WTC11 (cell line): ENCODE measurements at regions not wholly inside any gene's neighbourhood (a gene's known extent, or its start where the extent isn't known, plus 50 kb on each side); places are given as distances from the start of the nearest gene placed in this dataset.

Experiments
- ATAC-seq: fragments of 200-7000 bp; cut with Tn5 transposase; 2 replicates; pipeline ENCODE4 v1.10.0; 2021; ENCODE audit warnings: mild to moderate bottlenecking, moderate library complexity
- CTCF ChIA-PET: fragments of 300-600 bp; sonication (Branson Sonifier 250); formaldehyde crosslinking; loops from one replicate; lab custom pipeline; 2021; ENCODE audit warnings: antibody characterized with exemption; lab: Charles Lee
- POLR2A ChIA-PET: fragments of 350-600 bp; sonication (Branson Sonifier 250); formaldehyde crosslinking; loops from one replicate; lab custom pipeline; 2021; ENCODE audit warnings: antibody characterized with exemption; lab: Charles Lee
- DNase-seq: peaks from one replicate; pipeline ENCODE4 v3.0.0; 2021; ENCODE audit warnings: low spot score
- H3K27ac Mint-ChIP-seq: 2 replicates; pipeline ENCODE4 v1.8.0; 2021; ENCODE audit warnings: mixed read lengths
- H3K27me3 Mint-ChIP-seq: 2 replicates; pipeline ENCODE4 v1.8.0; 2021; ENCODE audit warnings: low read depth, mild to moderate bottlenecking, moderate library complexity, mixed read lengths
- H3K36me3 Mint-ChIP-seq: 2 replicates; pipeline ENCODE4 v1.8.0; 2021; ENCODE audit warnings: mixed read lengths
- H3K4me1 Mint-ChIP-seq: 2 replicates; pipeline ENCODE4 v1.8.0; 2022; ENCODE audit warnings: mixed read lengths
- H3K4me3 Mint-ChIP-seq: 2 replicates; pipeline ENCODE4 v1.8.0; 2021; ENCODE audit warnings: mild to moderate bottlenecking, moderate library complexity, mixed read lengths
- H3K9me3 Mint-ChIP-seq: 2 replicates; pipeline ENCODE4 v1.8.0; 2021; ENCODE audit warnings: mixed read lengths
- ATF1 ChIP-seq: sonication (generic); formaldehyde crosslinking; IDR thresholded peaks from 2 replicates; pipeline ENCODE4 v1.8.1; 2023; ENCODE audit warnings: mild to moderate bottlenecking, moderate library complexity, missing genetic modification reagents
- CREB1 ChIP-seq: sonication (generic); formaldehyde crosslinking; IDR thresholded peaks from 2 replicates; pipeline ENCODE4 v1.8.0; 2023; ENCODE audit warnings: mild to moderate bottlenecking, missing genetic modification reagents
- CREM ChIP-seq: sonication (generic); formaldehyde crosslinking; IDR thresholded peaks from 2 replicates; pipeline ENCODE4 v1.8.1; 2022; ENCODE audit warnings: mild to moderate bottlenecking, missing genetic modification reagents, moderate library complexity
- EMX1 ChIP-seq: fragments of 250-450 bp; sonication (Bioruptor Pico); IDR thresholded peaks from 2 replicates; pipeline ENCODE4 v1.8.0; 2021; ENCODE audit warnings: mild to moderate bottlenecking
- FOXJ3 ChIP-seq: sonication (generic); formaldehyde crosslinking; IDR thresholded peaks from 2 replicates; pipeline ENCODE4 v1.9.0; 2021; ENCODE audit warnings: missing genetic modification reagents, mild to moderate bottlenecking, borderline replicate concordance
- FOXK1 ChIP-seq: sonication (generic); formaldehyde crosslinking; IDR thresholded peaks from 2 replicates; pipeline ENCODE4 v1.8.0; 2022; ENCODE audit warnings: mild to moderate bottlenecking, moderate library complexity, missing genetic modification reagents
- GABPB1 ChIP-seq: sonication (generic); formaldehyde crosslinking; IDR thresholded peaks from 2 replicates; pipeline ENCODE4 v1.8.1; 2023; ENCODE audit warnings: mild to moderate bottlenecking, missing genetic modification reagents
- IRF1 ChIP-seq: sonication (generic); formaldehyde crosslinking; IDR thresholded peaks from 2 replicates; pipeline ENCODE4 v1.8.0; 2023; ENCODE audit warnings: missing genetic modification reagents
- KAT7 ChIP-seq: sonication (generic); formaldehyde crosslinking; IDR thresholded peaks from 2 replicates; pipeline ENCODE4 v1.8.1; 2023; ENCODE audit warnings: missing genetic modification reagents, mild to moderate bottlenecking, borderline replicate concordance
- NFATC4 ChIP-seq: fragments of 250-450 bp; sonication (Bioruptor Pico); IDR thresholded peaks from 2 replicates; pipeline ENCODE4 v1.9.0; 2021; ENCODE audit warnings: mild to moderate bottlenecking
- NFYB ChIP-seq: sonication (generic); formaldehyde crosslinking; conservative IDR thresholded peaks from 2 replicates; pipeline ENCODE4 v1.8.0; 2022; ENCODE audit warnings: low read depth, missing genetic modification reagents
- PRDM15 ChIP-seq: sonication (generic); formaldehyde crosslinking; IDR thresholded peaks from 2 replicates; pipeline ENCODE4 v1.8.0; 2022; ENCODE audit warnings: missing genetic modification reagents
- STAT6 ChIP-seq: sonication (generic); formaldehyde crosslinking; conservative IDR thresholded peaks from 2 replicates; pipeline ENCODE4 v1.8.1; 2023; ENCODE audit warnings: mild to moderate bottlenecking, low read depth, missing genetic modification reagents, moderate library complexity
- TEAD4 ChIP-seq: sonication (generic); formaldehyde crosslinking; IDR thresholded peaks from 2 replicates; pipeline ENCODE4 v1.8.0; 2022; ENCODE audit warnings: mild to moderate bottlenecking, missing genetic modification reagents
- TP53 ChIP-seq: sonication (generic); formaldehyde crosslinking; IDR thresholded peaks from 2 replicates; pipeline ENCODE4 v1.8.1; 2023; ENCODE audit warnings: mild to moderate bottlenecking, missing genetic modification reagents
- ZBTB43 ChIP-seq: sonication (generic); formaldehyde crosslinking; IDR thresholded peaks from 2 replicates; pipeline ENCODE4 v1.8.1; 2023; ENCODE audit warnings: mild to moderate bottlenecking, missing genetic modification reagents
- ZNF263 ChIP-seq: sonication (generic); formaldehyde crosslinking; IDR thresholded peaks from 2 replicates; pipeline ENCODE4 v1.8.1; 2022; ENCODE audit warnings: low read depth, mild to moderate bottlenecking, moderate library complexity, missing genetic modification reagents
- ZNF317 ChIP-seq: sonication (generic); formaldehyde crosslinking; IDR thresholded peaks from 2 replicates; pipeline ENCODE4 v1.8.1; 2023; ENCODE audit warnings: low read depth, mild to moderate bottlenecking, moderate library complexity, missing genetic modification reagents, borderline replicate concordance
- ZNF396 ChIP-seq: fragments of 250-450 bp; sonication (Bioruptor Pico); IDR thresholded peaks from 2 replicates; pipeline ENCODE4 v1.8.0; 2021; ENCODE audit warnings: mild to moderate bottlenecking, moderate library complexity, borderline replicate concordance
- ZNF423 ChIP-seq: fragments of 250-450 bp; sonication (Bioruptor Pico); IDR thresholded peaks from 2 replicates; pipeline ENCODE4 v2.1.2; 2022; ENCODE audit warnings: mild to moderate bottlenecking, moderate library complexity

GRCh38 chr7:71005109-71005508, 126.8 kb upstream of the GALNT17 start (continued):
- TF ChIP-seq NFYB (no peak), GABPB1 (CRISPR knock-in tag) (no peak)

- Mint-ChIP-seq H3K27me3 (no peaks in the 10 kb centered on the region), H3K36me3 (no peaks in the 10 kb centered on the region), H3K27ac (no peak overlapping the region), H3K9me3 (peaks cover 1% of the 10 kb centered on the region), H3K4me1 (peaks cover 6% of the 10 kb centered on the region), H3K4me3 (no peak overlapping the region)
- ChIA-PET CTCF (no interaction called here), POLR2A (no interaction called here)
- ATAC-seq (no peak), DNase-seq (no peak)
- TF ChIP-seq ZNF423 (CRISPR knock-in tag) (no peak), IRF1 (CRISPR knock-in tag) (no peak), ATF1 (CRISPR knock-in tag) (no peak), CREM (CRISPR knock-in tag) (no peak)
Measured at GRCh38 chr7:71009636-71010035, 122.3 kb upstream of the GALNT17 start.

GRCh38 chr7:71015252-71015900, 116.6 kb upstream of the GALNT17 start:
- POLR2A ChIA-PET: no interaction called here
- Mint-ChIP-seq H3K36me3 (no peaks in the 10 kb centered on the region), H3K4me1 (no peaks in the 10 kb centered on the region), H3K27me3 (peaks cover 5% of the 10 kb centered on the region), H3K4me3 (no peak overlapping the region)
- no peak for ATAC-seq
- CTCF ChIA-PET: no interaction called here
- DNase-seq: no peak
- TF ChIP-seq CREB1 (CRISPR knock-in tag): no peak
- TF ChIP-seq KAT7 (CRISPR knock-in tag): no peak
- no peak for TF ChIP-seq TEAD4 (CRISPR knock-in tag)
- no peak for TF ChIP-seq NFATC4 (CRISPR knock-in tag)
- no peak for TF ChIP-seq ZNF396 (CRISPR knock-in tag)
- no peak for TF ChIP-seq STAT6 (CRISPR knock-in tag)
- TF ChIP-seq ZNF317 (CRISPR knock-in tag): no peak
- TF ChIP-seq, all 79 proteins: peak for 0
- Mint-ChIP-seq H3K9me3 (no peaks in the 10 kb centered on the region; the same call in 1 of the 2 replicates), H3K27ac (no peak overlapping the region)

GRCh38 chr7:71016401-71016800, 115.5 kb upstream of the GALNT17 start:
- H3K9me3 Mint-ChIP-seq: no peaks in the 10 kb centered on the region
- H3K4me1 Mint-ChIP-seq: no peaks in the 10 kb centered on the region
- DNase-seq (no peak), ATAC-seq (no peak)
- peaks cover 5% of the 10 kb centered on the region for H3K27me3 Mint-ChIP-seq
- POLR2A ChIA-PET: no interaction called here
- H3K27ac Mint-ChIP-seq: no peak overlapping the region
- H3K4me3 Mint-ChIP-seq: no peak overlapping the region
- TF ChIP-seq TP53: no peak
- no peak for TF ChIP-seq EMX1 (CRISPR knock-in tag)
- TF ChIP-seq ZNF263 (CRISPR knock-in tag): no peak
- CTCF ChIA-PET: no interaction called here
- H3K36me3 Mint-ChIP-seq: no peaks in the 10 kb centered on the region

- Mint-ChIP-seq H3K9me3 (no peaks in the 10 kb centered on the region), H3K27ac (no peak overlapping the region), H3K4me3 (no peak overlapping the region), H3K4me1 (no peaks in the 10 kb centered on the region), H3K36me3 (no peaks in the 10 kb centered on the region), H3K27me3 (peaks cover 5% of the 10 kb centered on the region)
- ChIA-PET CTCF (no interaction called here), POLR2A (no interaction called here)
- DNase-seq (no peak), ATAC-seq (no peak)
- TF ChIP-seq PRDM15: no peak
- no peak for TF ChIP-seq FOXK1
- TF ChIP-seq FOXJ3 (CRISPR knock-in tag): no peak
- TF ChIP-seq ZBTB43 (CRISPR knock-in tag): no peak
Measured at GRCh38 chr7:71017602-71018001, 114.3 kb upstream of the GALNT17 start.
